ENCODE measurements at regions not wholly inside any gene's neighbourhood (a gene's known extent, or its start where the extent isn't known, plus 50 kb on each side); places are given as distances from the start of the nearest gene placed in this dataset.
"Not testable (repeated sequence)": the region's sequence is repeated elsewhere in the genome, so short reads cannot be mapped to it uniquely, and the experiment has no call there.

GRCh38 chr1:149673231-149673909 is 89.7 kb downstream of the PPIAL4C start:
- TF ChIP-seq CTCF, POLR2A (IDR thresholded peaks at IDR 0.05): not testable (repeated sequence)

Measured in thyroid gland (tissue), 4 donors.